DMS79 treated with DMSO at 0.1 percent for 48 hours (cell line): ENCODE measurements at regions not wholly inside any gene's neighbourhood (a gene's known extent, or its start where the extent isn't known, plus 50 kb on each side); places are given as distances from the start of the nearest gene placed in this dataset.

Experiments used
- DNase-seq: peaks from one replicate; lab custom pipeline; 2025; lab: John Stamatoyannopoulos, UW

- DNase-seq: no peak
Measured at GRCh38 chr4:58688568-58688967, 1578.4 kb upstream of the IGFBP7 start.

- DNase-seq: no peak
Measured at GRCh38 chr4:58679886-58680285, 1569.7 kb upstream of the IGFBP7 start.

- DNase-seq: no peak
Measured at GRCh38 chr4:58679051-58679450, 1568.9 kb upstream of the IGFBP7 start.

- DNase-seq: no peak
Measured at GRCh38 chr4:58669783-58670182, 1559.6 kb upstream of the IGFBP7 start.

- DNase-seq: no peak
Measured at GRCh38 chr4:58665649-58666048, 1555.5 kb upstream of the IGFBP7 start.

- DNase-seq: no peak
Measured at GRCh38 chr4:58658701-58659100, 1548.5 kb upstream of the IGFBP7 start.

- no peak for DNase-seq
Measured at GRCh38 chr4:58653251-58653650, 1543.1 kb upstream of the IGFBP7 start.

- no peak for DNase-seq
Measured at GRCh38 chr4:58649226-58649625, 1539.0 kb upstream of the IGFBP7 start.

GRCh38 chr4:58646126-58646525 lies 1535.9 kb upstream of the IGFBP7 start:
- DNase-seq: no peak

GRCh38 chr4:58644549-58644948 lies 1534.4 kb upstream of the IGFBP7 start:
- no peak for DNase-seq

- DNase-seq: no peak
Measured at GRCh38 chr4:58636381-58636780, 1526.2 kb upstream of the IGFBP7 start.

GRCh38 chr4:58617226-58617625 lies 1507.0 kb upstream of the IGFBP7 start:
- DNase-seq: no peak

- no peak for DNase-seq
Measured at GRCh38 chr4:58611012-58611411, 1500.8 kb upstream of the IGFBP7 start.

- DNase-seq: no peak
Measured at GRCh38 chr4:58606303-58606702, 1496.1 kb upstream of the IGFBP7 start.

GRCh38 chr4:58603951-58604350 lies 1493.8 kb upstream of the IGFBP7 start:
- no peak for DNase-seq

GRCh38 chr4:58602731-58603359 lies 1492.7 kb upstream of the IGFBP7 start:
- DNase-seq: no peak

GRCh38 chr4:58602022-58602421 lies 1491.8 kb upstream of the IGFBP7 start:
- DNase-seq: no peak

- DNase-seq: no peak
Measured at GRCh38 chr4:58600290-58600689, 1490.1 kb upstream of the IGFBP7 start.

GRCh38 chr4:58590722-58591121 lies 1480.5 kb upstream of the IGFBP7 start:
- no peak for DNase-seq

GRCh38 chr4:58587856-58588255 lies 1477.7 kb upstream of the IGFBP7 start:
- no peak for DNase-seq

GRCh38 chr4:58566260-58566659 lies 1456.1 kb upstream of the IGFBP7 start:
- no peak for DNase-seq

GRCh38 chr4:58564695-58565475 lies 1454.7 kb upstream of the IGFBP7 start:
- no peak for DNase-seq

GRCh38 chr4:58561170-58561569 lies 1451.0 kb upstream of the IGFBP7 start:
- no peak for DNase-seq

- no peak for DNase-seq
Measured at GRCh38 chr4:58560736-58561135, 1450.6 kb upstream of the IGFBP7 start.
